PC-9 (cell line): ENCODE measurements at regions not wholly inside any gene's neighbourhood (a gene's known extent, or its start where the extent isn't known, plus 50 kb on each side); places are given as distances from the start of the nearest gene placed in this dataset.

Experiments used
- EZH2 ChIP-seq: fragments of 200-600 bp; sonication (generic); IDR thresholded peaks from 2 replicates; pipeline ENCODE4 v1.8.0; 2017; ENCODE audit warnings: antibody characterized with exemption, low read depth
- TF ChIP-seq, protein P1 (sequence below): fragments of 200-600 bp; sonication (generic); conservative IDR thresholded peaks from 2 replicates; pipeline ENCODE4 v1.6.1; 2017; ENCODE audit warnings: mixed run types, antibody characterized with exemption, mild to moderate bottlenecking, moderate library complexity

DNA sequence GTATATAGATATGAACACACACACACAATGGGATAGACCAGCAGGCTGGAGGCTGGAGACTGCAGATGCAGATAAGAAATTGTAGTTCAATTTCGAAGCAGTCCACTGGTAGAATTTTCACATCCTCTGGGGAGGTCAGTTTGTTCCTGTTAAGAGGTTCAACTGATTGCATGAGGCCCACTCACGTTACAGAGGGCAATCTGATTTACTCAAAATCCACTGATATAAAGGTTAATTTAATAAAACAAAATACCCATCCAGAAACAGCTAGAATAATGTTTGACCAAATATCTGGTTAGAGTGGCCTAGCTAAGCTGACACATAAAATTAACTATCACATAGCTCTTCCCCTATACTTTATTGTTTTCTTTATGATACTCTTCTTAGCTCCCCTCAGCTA is 162.9 kb upstream of the SMIM30 start:
- TF ChIP-seq, protein P1, sequence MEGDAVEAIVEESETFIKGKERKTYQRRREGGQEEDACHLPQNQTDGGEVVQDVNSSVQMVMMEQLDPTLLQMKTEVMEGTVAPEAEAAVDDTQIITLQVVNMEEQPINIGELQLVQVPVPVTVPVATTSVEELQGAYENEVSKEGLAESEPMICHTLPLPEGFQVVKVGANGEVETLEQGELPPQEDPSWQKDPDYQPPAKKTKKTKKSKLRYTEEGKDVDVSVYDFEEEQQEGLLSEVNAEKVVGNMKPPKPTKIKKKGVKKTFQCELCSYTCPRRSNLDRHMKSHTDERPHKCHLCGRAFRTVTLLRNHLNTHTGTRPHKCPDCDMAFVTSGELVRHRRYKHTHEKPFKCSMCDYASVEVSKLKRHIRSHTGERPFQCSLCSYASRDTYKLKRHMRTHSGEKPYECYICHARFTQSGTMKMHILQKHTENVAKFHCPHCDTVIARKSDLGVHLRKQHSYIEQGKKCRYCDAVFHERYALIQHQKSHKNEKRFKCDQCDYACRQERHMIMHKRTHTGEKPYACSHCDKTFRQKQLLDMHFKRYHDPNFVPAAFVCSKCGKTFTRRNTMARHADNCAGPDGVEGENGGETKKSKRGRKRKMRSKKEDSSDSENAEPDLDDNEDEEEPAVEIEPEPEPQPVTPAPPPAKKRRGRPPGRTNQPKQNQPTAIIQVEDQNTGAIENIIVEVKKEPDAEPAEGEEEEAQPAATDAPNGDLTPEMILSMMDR = no peak
- TF ChIP-seq EZH2 = no peak
